ENCODE measurements at regions not wholly inside any gene's neighbourhood (a gene's known extent, or its start where the extent isn't known, plus 50 kb on each side); places are given as distances from the start of the nearest gene placed in this dataset.

DNA sequence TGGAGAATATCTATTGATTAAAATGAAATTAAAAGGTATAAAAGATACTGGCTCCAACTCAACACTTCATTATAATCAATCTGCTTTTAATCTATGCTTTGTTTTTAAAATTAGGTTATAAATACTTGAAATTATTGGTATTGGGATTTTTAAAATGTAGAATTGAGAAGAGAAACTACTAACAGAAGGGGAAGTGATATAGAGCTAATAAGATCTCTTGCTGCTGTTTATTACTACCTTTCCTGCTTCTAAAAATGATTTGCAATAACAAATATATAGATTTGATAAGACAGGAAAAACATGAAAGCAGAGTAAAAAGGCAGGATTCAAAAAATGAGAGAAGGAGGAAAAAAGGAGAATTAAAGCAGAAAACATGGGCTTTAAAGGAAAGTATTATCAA is 209.3 kb upstream of the NREP start:
- ATAC-seq (ENCODE audit: low read depth) = no peak
- TF ChIP-seq, protein P1, sequence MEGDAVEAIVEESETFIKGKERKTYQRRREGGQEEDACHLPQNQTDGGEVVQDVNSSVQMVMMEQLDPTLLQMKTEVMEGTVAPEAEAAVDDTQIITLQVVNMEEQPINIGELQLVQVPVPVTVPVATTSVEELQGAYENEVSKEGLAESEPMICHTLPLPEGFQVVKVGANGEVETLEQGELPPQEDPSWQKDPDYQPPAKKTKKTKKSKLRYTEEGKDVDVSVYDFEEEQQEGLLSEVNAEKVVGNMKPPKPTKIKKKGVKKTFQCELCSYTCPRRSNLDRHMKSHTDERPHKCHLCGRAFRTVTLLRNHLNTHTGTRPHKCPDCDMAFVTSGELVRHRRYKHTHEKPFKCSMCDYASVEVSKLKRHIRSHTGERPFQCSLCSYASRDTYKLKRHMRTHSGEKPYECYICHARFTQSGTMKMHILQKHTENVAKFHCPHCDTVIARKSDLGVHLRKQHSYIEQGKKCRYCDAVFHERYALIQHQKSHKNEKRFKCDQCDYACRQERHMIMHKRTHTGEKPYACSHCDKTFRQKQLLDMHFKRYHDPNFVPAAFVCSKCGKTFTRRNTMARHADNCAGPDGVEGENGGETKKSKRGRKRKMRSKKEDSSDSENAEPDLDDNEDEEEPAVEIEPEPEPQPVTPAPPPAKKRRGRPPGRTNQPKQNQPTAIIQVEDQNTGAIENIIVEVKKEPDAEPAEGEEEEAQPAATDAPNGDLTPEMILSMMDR (IDR thresholded peaks at IDR 0.05; ENCODE audit: poor library complexity, severe bottlenecking) = no peak
- no peaks in the 10 kb centered on the region for H3K4me1 ChIP-seq (ENCODE audit: insufficient read depth, poor library complexity, severe bottlenecking)

DNA sequence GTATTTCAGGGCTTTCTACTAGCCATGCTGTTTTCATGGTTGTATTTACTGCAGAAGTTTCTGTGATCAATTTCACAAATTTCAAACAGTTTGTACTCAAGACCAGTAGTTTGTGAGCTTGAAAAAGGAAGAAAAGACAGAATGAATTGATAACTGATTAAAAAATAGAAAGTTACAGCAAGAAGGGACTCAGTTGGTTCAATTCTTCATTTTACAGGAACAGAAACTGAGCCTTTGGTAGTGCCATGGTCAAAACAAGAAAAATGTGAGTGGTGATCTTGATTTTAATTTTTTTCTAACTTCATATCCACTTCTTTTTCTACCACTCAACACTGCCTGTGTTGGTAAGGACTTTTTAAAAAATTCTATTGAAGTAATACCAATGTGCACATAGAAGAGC is 206.6 kb upstream of the NREP start:
- TF ChIP-seq, protein P1 (IDR thresholded peaks at IDR 0.05; ENCODE audit: poor library complexity, severe bottlenecking) = no peak

More for the DNA sequence above, 209.3 kb upstream of the NREP start:
- Histone ChIP-seq H3K9me3 (ENCODE audit: severe bottlenecking) (no peaks in the 10 kb centered on the region), H3K27me3 (ENCODE audit: insufficient read depth, poor library complexity, severe bottlenecking) (no peaks in the 10 kb centered on the region), H3K4me3 (ENCODE audit: severe bottlenecking) (no peak overlapping the region), H3K27ac (ENCODE audit: poor library complexity, severe bottlenecking) (no peak overlapping the region), H3K36me3 (ENCODE audit: low read depth) (no peaks in the 10 kb centered on the region)
- DNase-seq (ENCODE audit: low spot score) = no peak

DNA sequence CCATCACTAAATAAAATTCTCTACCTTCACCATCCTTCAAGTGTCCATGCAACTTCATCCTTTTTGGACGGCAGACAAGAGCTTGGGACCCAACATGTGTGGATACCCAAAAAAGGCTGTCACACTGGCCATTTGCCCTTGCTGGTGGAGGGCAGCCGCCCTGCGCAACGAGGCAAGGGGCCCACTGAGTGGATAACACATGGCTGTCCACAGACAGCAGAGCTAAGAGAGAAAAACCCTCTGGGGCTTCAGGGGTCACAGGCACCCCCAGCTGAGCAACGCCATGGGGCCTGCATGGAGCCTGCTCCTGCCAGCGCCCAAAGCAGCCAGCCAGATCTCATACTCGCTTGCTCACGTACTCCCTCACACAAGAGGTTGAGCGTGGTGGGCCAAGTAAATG is 205.9 kb upstream of the NREP start:
- Histone ChIP-seq H3K4me3 (ENCODE audit: severe bottlenecking) (no peak overlapping the region), H3K4me1 (ENCODE audit: insufficient read depth, poor library complexity, severe bottlenecking) (peaks cover 11% of the 10 kb centered on the region), H3K27ac (ENCODE audit: poor library complexity, severe bottlenecking) (no peak overlapping the region), H3K9me3 (ENCODE audit: severe bottlenecking) (no peaks in the 10 kb centered on the region), H3K36me3 (ENCODE audit: low read depth) (no peaks in the 10 kb centered on the region), H3K27me3 (ENCODE audit: insufficient read depth, poor library complexity, severe bottlenecking) (no peaks in the 10 kb centered on the region)
- ATAC-seq (ENCODE audit: low read depth) (no peak), DNase-seq (ENCODE audit: low spot score) (no peak)
- TF ChIP-seq, protein P1 (IDR thresholded peaks at IDR 0.05; ENCODE audit: poor library complexity, severe bottlenecking) = no peak

More for the DNA sequence above, 206.6 kb upstream of the NREP start:
- no peak for DNase-seq (ENCODE audit: low spot score)
- H3K36me3 ChIP-seq (ENCODE audit: low read depth) = no peaks in the 10 kb centered on the region
- H3K9me3 ChIP-seq (ENCODE audit: severe bottlenecking) = no peaks in the 10 kb centered on the region
- H3K4me3 ChIP-seq (ENCODE audit: severe bottlenecking) = no peak overlapping the region
- no peak for ATAC-seq (ENCODE audit: low read depth)
- H3K4me1 ChIP-seq (ENCODE audit: insufficient read depth, poor library complexity, severe bottlenecking) = peaks cover 11% of the 10 kb centered on the region
- no peak overlapping the region for H3K27ac ChIP-seq (ENCODE audit: poor library complexity, severe bottlenecking)
- H3K27me3 ChIP-seq (ENCODE audit: insufficient read depth, poor library complexity, severe bottlenecking) = no peaks in the 10 kb centered on the region

GRCh38 chr5:111961862-111962261 is 204.9 kb upstream of the NREP start:
- H3K27me3 ChIP-seq (ENCODE audit: insufficient read depth, poor library complexity, severe bottlenecking) = no peaks in the 10 kb centered on the region
- no peaks in the 10 kb centered on the region for H3K9me3 ChIP-seq (ENCODE audit: severe bottlenecking)
- H3K36me3 ChIP-seq (ENCODE audit: low read depth) = no peaks in the 10 kb centered on the region
- no peak for ATAC-seq (ENCODE audit: low read depth)
- no peak for DNase-seq (ENCODE audit: low spot score)
- no peak overlapping the region for H3K4me3 ChIP-seq (ENCODE audit: severe bottlenecking)
- TF ChIP-seq, protein P1 (IDR thresholded peaks at IDR 0.05; ENCODE audit: poor library complexity, severe bottlenecking) = no peak
- H3K4me1 ChIP-seq (ENCODE audit: insufficient read depth, poor library complexity, severe bottlenecking) = peaks cover 11% of the 10 kb centered on the region
- no peak overlapping the region for H3K27ac ChIP-seq (ENCODE audit: poor library complexity, severe bottlenecking)

DNA sequence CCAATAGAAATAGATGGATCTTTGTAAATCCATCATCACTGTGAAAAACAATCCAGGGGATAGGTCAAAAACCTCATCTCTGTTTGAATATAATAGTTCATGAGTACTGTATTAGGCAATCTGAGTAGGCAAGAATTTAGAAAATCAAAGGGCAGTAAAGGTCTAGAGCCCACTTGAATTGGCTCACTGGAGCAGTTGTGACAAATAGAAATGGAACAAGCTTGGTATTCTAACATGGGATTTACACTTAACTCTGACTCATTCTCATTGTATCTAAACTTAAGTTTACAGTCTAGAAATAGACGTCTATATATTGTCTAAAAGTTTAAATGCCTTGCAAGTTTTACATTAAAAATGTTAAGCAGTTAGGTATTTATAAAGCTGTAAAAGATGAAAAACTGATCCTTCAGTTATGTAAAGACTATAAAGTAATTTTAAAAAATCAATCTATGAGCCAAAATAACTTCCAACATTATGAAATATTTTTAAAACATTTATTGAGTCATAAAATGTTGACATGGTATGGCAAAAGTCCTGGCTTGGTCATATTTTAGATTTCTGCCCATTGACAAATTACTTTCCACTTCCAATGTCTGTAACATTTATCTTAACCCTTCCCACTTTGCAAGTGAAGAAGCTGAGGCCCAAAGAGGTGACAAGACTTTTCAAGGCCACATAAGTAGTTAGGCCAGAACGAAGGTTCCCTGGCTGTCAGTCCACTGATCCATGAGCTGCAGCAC is 203.7 kb upstream of the NREP start:
- TF ChIP-seq, protein P1 (IDR thresholded peaks at IDR 0.05; ENCODE audit: poor library complexity, severe bottlenecking) = no peak
- DNase-seq (ENCODE audit: low spot score) = no peak

More for the DNA sequence above, 203.7 kb upstream of the NREP start:
- Histone ChIP-seq H3K27me3 (ENCODE audit: insufficient read depth, poor library complexity, severe bottlenecking) (no peaks in the 10 kb centered on the region), H3K4me1 (ENCODE audit: insufficient read depth, poor library complexity, severe bottlenecking) (peaks cover 11% of the 10 kb centered on the region), H3K36me3 (ENCODE audit: low read depth) (no peaks in the 10 kb centered on the region), H3K9me3 (ENCODE audit: severe bottlenecking) (no peaks in the 10 kb centered on the region), H3K4me3 (ENCODE audit: severe bottlenecking) (no peak overlapping the region), H3K27ac (ENCODE audit: poor library complexity, severe bottlenecking) (peak overlapping the region; percentile 22)
- peak; percentile 94 for ATAC-seq (ENCODE audit: low read depth)
